Ascending aorta (tissue), 2 donors: ENCODE measurements at regions not wholly inside any gene's neighbourhood (a gene's known extent, or its start where the extent isn't known, plus 50 kb on each side); places are given as distances from the start of the nearest gene placed in this dataset.

ENCODE experiments used
- DNase-seq, 2 donors: peaks; one replicate each; pipeline ENCODE4 v3.0.0-alpha.2; 2019; ENCODE audit warnings: low spot score in 2 of 2
- H3K27ac ChIP-seq, 2 donors: fragments of 200-600 bp; sonication (generic); one replicate each; pipeline ENCODE4 v1.5.1; 2016 to 2017; ENCODE audit warnings: mild to moderate bottlenecking in 1 of 2
- H3K27me3 ChIP-seq: fragments of 200-600 bp; sonication (generic); one replicate; pipeline ENCODE4 v1.5.1; 2017
- H3K36me3 ChIP-seq, 2 donors: fragments of 200-600 bp; sonication (generic); one replicate each; pipeline ENCODE4 v1.5.1; 2016
- H3K4me1 ChIP-seq, 2 donors: fragments of 200-600 bp; sonication (generic); one replicate each; pipeline ENCODE4 v1.5.1; 2016 to 2017; ENCODE audit warnings: mild to moderate bottlenecking in 1 of 2
- H3K4me3 ChIP-seq, 2 donors: fragments of 200-600 bp; sonication (generic); one replicate each; pipeline ENCODE4 v1.5.1; 2016 to 2017; ENCODE audit warnings: mild to moderate bottlenecking in 1 of 2
- H3K9me3 ChIP-seq, 2 donors: fragments of 200-600 bp; sonication (generic); one replicate each; pipeline ENCODE4 v1.5.1; 2016
- CTCF ChIP-seq, 3 experiments: fragments of 200-600 bp in 2 of 3; fragments of 450-650 bp in 1 of 3; sonication (generic) in 2 of 3; IDR thresholded peaks; one replicate each; pipeline ENCODE4 v1.5.1; 2016 to 2019; ENCODE audit warnings: antibody characterized with exemption in 3 of 3, mild to moderate bottlenecking in 1 of 3, moderate library complexity in 1 of 3
- intact Hi-C: fragments of 100-400 bp; cut with DNase I; formaldehyde crosslinking; loops from one replicate; pipeline ENCODE4 v1.15.1; 2023

DNA sequence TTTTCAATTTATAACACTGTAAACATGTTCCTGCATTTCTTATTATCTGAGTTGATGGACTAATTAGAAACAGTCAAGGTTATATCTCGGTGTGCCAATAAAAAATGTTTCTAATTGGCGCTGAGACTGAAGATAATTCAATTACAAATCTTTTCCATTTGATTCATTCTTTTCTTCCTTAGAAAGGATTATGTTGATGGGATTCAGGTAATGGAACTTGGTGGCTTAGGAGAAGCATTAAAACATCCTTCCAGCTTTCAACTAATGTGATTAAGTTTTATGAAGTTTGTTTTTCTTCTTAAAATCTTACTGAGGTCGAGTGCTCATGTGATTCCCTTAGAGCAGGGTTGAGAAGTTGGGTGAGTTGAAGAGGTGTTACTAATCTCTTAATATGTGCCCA lies 1015.3 kb downstream of the NR2F1-AS1 start:
- Histone ChIP-seq H3K27ac (no peak overlapping the region), H3K4me3 (no peak overlapping the region), H3K27me3 (no peaks in the 10 kb centered on the region), H3K9me3 (no peaks in the 10 kb centered on the region), H3K4me1 (no peaks in the 10 kb centered on the region), H3K36me3 (no peaks in the 10 kb centered on the region)
- no peak for DNase-seq
- TF ChIP-seq CTCF (IDR thresholded peaks at IDR 0.05), result no peak
- intact Hi-C loops, result no loop called here

- Histone ChIP-seq H3K4me1 (no peaks in the 10 kb centered on the region), H3K9me3 (no peaks in the 10 kb centered on the region), H3K36me3 (no peaks in the 10 kb centered on the region), H3K27ac (no peak overlapping the region), H3K27me3 (no peaks in the 10 kb centered on the region), H3K4me3 (no peak overlapping the region)
- DNase-seq, result no peak
- intact Hi-C loops, result no loop called here
- TF ChIP-seq CTCF (IDR thresholded peaks at IDR 0.05), result no peak
These were observed 1019.0 kb downstream of the NR2F1-AS1 start for GRCh38 chr5:92562065-92562464.

DNA sequence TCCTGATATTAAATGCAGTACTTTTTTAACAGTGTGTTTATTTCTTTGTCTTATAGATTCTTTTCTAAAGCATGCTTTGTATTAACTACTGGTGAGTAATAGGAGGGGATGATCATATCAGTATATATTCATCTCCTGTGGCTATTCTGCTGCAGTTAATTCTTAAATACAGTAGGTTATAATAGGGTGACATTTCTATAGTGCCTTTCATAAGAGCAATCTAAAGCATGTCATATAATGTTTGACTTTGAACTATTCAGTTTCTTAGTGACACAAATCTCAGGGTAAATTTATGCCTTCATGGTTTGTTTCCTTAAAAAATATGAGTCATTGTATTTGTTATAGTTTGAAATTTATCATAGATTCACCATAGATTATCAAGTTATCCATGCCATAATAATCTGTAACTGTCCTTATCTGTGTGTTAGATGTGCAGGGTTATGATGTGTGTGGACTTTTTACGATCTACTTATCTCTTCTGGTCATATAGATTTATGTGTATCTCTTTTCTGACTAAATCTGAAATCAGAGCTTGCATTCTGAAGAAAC lies 1019.5 kb downstream of the NR2F1-AS1 start:
- no peaks in the 10 kb centered on the region for H3K4me1 ChIP-seq
- H3K27ac ChIP-seq, result no peak overlapping the region
- H3K27me3 ChIP-seq, result no peaks in the 10 kb centered on the region
- TF ChIP-seq CTCF (IDR thresholded peaks at IDR 0.05), result no peak
- H3K4me3 ChIP-seq, result no peak overlapping the region
- H3K36me3 ChIP-seq, result no peaks in the 10 kb centered on the region
- intact Hi-C loops, result no loop called here
- DNase-seq, result no peak
- H3K9me3 ChIP-seq, result no peaks in the 10 kb centered on the region

DNA sequence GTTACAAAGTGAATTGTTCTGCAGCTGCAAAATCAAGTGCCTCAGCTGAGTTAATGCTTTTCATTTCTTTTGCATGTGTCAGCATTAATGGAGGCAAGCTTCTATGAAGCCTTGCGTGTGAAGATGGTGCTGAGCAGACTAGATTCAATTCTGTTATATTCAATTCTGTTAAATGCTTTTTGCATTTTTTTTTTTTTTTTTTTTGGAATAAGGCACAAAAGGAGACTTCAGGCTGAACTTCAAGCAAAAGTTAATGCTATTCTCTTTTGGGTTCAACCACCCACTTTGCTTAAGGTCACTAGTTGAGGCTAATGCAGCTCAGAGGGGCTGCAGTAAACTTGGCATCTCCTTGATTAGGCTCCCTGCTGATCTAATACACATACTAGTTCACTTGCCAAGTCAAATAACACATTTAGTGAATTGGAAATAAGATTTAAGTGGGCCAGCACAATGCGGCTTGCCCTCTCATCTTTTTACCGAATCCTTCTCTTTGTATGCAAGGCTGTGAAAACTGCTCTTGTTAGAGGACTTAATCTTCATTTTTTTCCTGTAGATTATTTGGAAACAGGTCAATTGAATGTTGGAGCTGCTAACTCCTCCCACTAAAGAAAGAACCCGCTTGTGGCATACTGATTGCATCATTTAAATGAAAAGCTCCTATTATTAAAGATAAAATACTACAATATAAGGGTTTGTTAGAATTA lies 1020.2 kb downstream of the NR2F1-AS1 start:
- TF ChIP-seq CTCF (IDR thresholded peaks at IDR 0.05), result no peak
- H3K4me3 ChIP-seq, result no peak overlapping the region

GRCh38 chr5:92559781-92560180 lies 1021.2 kb downstream of the NR2F1-AS1 start:
- no peak overlapping the region for H3K27ac ChIP-seq
- TF ChIP-seq CTCF (IDR thresholded peaks at IDR 0.05), result no peak
- intact Hi-C loops, result no loop called here
- no peaks in the 10 kb centered on the region for H3K9me3 ChIP-seq
- no peaks in the 10 kb centered on the region for H3K4me1 ChIP-seq
- DNase-seq, result no peak
- H3K36me3 ChIP-seq, result no peaks in the 10 kb centered on the region
- H3K27me3 ChIP-seq, result no peaks in the 10 kb centered on the region
- H3K4me3 ChIP-seq, result no peak overlapping the region

More for the DNA sequence above, 1020.2 kb downstream of the NR2F1-AS1 start:
- Histone ChIP-seq H3K27me3 (no peaks in the 10 kb centered on the region), H3K4me1 (no peaks in the 10 kb centered on the region), H3K9me3 (no peaks in the 10 kb centered on the region), H3K27ac (no peak overlapping the region), H3K36me3 (no peaks in the 10 kb centered on the region)
- intact Hi-C loops, result no loop called here
- no peak for DNase-seq
